ENCODE measurements at regions not wholly inside any gene's neighbourhood (a gene's known extent, or its start where the extent isn't known, plus 50 kb on each side); places are given as distances from the start of the nearest gene placed in this dataset.
"Not testable (repeated sequence)": the region's sequence is repeated elsewhere in the genome, so short reads cannot be mapped to it uniquely, and the experiment has no call there.

DNA sequence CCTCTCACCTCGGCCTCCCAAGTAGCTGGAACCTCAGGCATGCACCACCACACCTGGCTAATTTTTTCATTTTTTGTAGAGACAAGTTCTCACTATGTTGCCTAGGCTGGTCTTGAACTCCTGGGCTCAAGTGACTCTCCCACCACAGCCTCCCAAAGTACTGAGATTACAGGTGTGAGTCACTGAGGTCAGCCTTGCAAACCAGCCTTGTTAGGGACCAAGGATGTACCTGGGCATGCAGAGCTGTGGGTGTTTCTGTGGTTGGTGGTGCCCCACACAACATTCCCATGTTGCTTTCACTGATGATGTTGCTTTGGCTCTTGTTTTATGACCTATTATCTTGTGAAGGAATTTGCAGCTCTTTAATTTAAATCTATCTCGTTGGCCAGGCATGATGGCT lies 54.8 kb downstream of the OTUD1 start:
- DNase-seq (ENCODE audit: low spot score): no peak

DNA sequence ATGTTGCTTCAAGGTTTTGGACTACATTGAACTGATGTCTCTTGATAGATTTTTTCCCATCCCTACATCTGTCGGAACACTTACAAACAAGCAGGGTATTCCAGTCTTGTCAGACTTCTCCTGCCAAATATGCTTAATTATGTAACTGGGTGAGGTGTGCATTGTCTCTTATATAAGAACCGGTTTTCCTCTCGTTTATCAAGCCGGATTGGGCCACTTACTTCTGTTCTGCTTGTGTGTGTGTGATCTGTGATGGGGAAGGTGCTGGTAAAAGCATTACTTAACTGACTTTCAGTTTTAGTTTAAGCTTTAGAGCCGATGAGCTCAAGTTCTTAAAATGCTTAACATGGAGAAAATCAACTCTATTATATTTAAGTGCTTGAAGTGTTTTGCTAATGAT lies 57.9 kb downstream of the OTUD1 start:
- DNase-seq (ENCODE audit: low spot score): no peak

DNA sequence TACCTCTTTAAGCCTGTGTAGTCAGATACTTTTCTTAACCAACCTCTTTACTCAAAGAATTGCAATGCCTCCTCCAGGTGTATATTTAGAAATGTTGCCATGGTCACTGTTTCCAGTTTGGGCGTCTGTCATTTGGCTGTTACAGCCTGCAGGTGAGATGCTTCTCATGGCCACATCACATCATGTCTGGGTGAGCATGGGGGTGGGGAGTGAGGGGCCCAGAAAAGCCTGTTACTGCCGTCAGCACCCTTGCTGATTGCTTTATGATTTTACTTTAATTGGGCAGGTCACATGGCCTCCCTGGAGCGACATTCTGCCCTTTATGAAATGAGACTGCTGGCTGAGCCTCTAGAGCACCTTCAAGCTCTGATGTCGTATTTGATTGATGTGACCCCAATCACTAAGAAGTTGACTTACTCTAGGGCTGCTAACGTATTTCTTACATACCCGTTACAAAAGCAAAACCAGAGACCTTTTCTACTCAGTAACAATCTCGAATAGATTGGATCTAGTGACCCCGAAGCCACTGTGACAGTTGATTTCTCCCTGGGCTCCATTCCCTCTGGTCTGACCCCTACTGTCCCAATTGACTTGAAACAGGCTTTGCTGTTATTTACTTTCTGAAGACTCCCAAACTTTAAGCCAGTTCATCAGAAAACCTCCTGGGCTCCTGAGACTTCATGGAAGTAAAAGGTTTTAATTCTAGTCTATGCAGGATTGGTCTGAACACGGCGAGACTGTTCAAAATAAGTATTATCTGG lies 60.7 kb downstream of the OTUD1 start:
- no peak for DNase-seq (ENCODE audit: low spot score)

DNA sequence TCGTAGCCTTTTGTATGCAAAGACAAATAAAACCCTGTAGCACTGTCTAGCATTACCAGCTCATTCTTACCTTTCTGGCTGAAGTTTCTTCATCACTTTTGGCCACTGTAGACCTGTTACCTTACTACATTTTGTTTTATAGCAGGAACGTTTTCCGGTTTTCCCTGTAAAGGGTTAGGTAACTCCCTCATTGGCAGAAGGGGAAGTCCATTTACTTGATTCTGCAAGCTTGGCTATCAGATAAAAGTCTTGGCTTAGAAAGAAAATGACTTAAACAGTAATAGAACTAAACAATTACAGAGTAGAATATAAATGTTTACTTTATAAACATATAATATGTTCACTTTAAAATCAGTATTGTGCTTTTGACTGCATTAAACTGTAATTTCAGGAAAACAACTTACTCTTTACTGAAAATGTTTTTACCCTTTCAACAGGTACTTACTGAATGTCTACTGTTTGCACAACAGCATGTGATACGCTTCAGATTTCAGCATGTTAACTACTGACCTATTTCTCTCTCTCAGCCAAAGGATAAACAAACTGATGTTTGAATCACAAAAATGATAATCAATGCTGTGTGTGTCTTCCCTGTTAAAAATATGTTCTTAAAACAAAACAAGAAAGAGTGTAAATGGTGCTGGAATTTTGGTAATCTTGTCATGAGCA lies 67.1 kb downstream of the OTUD1 start:
- DNase-seq (ENCODE audit: low spot score): no peak

DNA sequence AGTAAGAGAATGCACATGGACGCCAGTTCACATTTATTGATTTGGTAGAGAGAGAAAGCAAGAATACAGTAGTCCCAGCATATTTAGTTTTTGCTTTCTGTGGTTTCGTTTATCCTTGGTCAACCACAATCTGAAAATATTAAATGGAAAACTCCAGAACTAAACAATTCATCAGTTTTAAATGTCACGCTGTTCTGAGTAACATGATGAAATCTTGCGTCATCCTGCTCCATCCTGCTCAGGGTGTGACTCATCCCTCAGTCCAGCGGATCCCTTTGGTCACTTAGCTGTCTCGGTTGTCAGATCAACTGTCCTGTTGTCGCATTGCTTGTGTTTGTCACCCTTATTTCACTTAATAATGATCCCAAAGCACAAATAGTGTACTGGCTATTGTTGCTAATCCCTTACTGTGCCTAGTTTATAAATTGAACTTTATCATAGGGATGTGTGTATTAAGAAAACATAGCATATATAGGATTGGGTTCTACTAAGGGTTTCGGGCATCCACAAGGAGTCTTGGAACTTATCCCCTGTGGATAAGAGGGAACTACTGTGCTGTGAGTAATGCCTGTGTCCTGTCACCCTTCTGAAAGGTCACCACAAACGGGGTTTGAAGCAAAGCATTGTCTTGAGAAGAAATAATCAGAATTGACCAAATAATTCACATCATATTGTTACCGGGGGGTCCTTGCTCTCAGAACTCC lies 73.6 kb downstream of the OTUD1 start:
- DNase-seq (ENCODE audit: low spot score): no peak

DNA sequence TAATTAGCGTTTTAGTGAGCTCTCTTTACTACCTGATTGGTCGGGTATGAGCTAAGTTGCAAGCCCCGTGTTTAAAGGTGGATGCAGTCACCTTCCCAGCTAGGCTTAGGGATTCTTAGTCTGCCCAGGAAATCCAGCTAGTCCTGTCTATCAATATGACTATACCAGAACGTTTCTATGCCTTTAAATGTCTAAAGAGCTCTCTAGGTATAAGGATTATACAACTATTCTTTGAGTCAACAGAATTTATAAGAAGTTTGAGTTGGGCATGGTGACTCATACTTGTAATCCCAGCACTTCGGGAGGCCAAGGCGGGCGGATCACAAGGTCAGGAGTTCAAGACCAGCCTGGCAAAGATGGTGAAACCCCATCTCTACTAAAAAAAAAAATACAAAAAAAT lies 74.7 kb downstream of the OTUD1 start:
- not testable (repeated sequence) for DNase-seq (ENCODE audit: low spot score)

DNA sequence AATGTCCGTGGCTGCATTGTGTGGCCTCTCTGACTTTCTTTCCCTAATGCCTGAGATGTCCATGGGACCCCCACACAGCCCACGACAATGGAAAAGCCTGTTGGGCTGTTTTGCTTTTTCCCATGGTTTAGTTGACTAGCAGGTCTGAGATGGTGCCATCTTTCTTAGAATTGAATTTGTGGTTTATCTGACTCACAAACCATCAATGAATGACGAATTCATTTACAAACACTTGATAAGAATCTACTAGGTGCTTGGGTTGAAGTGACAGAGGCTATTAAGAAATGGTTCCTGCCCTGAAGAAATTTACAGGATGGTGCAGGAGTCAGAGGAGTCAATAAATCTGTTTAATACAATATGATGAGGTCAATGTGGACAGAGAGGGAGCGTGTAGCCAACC lies 75.4 kb downstream of the OTUD1 start:
- DNase-seq (ENCODE audit: low spot score): no peak

DNA sequence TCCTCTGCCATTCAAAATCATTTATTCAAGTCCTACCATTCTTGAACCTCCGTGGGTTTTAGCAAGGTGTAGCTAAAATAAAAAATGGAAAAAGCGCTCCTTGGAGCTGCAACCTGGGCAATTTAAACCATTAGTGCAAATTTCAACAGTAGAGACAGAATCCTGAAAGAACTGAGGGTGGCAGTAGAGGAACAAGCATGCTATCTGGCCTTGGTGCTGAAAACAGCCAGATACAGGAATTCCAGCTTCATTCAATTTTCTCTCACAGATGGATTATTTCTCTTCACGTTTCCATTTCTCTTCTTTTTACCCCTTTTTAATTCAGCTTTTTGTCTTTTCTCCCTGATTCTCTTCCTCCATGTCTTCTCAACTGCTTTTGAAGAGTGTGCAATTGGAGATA lies 77.7 kb downstream of the OTUD1 start:
- no peak for DNase-seq (ENCODE audit: low spot score)

DNA sequence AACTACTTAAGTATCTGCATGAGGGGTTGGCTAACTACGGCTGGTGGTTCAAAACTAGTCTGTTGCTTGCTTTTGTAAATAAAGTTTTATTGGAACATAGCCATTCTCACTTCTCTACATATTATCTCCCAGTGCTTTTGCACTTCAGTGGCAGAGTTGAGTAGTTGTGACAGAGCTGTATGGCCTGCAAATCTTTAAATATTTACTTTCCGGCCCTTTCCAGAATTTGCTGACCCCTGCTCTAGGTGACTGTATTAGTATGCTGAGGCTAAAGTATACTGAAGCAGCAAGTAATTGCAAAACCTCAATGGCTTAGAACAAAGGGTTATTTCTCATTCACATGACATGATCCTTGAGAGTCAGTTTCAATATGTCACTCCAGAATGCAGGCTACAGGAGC lies 78.3 kb downstream of the OTUD1 start:
- DNase-seq (ENCODE audit: low spot score): no peak

DNA sequence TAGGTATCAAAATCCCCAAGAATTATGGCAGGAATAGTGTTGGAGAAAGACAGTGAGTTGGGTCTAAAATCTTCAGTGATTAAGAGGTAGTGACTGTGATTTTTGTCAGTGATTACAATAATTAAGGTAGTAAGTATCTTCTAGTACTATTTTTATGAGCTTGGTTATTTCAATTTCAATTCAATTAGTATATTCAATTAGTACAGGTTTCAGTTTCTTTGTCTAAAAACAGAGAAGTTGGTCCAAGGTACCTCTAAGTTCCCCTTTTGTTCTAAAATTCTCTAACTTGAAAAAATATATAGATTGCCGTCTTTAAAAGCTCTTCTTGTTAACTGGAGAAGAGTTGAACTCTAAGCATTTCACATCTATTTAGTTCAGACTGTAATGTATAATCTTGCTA lies 82.9 kb downstream of the OTUD1 start:
- DNase-seq (ENCODE audit: low spot score): no peak

DNA sequence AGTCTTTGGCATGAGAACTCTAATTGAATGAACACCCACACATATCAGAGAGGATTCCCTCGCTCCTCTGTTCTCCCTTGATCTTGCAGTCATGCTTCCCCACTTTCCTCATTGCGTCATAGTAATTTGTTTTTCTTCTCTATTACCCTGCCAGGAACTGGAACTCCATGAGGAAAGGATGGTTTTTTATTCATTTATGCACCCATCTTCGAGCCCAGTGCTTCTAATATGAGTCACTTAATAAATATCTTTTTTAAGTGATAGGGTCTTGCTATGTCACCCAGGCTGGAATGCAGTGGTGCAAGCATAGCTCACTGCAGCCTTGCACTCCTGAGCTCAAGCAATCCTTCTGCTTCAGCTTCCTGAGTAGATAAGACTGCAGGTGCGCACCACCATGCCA lies 83.5 kb downstream of the OTUD1 start:
- DNase-seq (ENCODE audit: low spot score): no peak

DNA sequence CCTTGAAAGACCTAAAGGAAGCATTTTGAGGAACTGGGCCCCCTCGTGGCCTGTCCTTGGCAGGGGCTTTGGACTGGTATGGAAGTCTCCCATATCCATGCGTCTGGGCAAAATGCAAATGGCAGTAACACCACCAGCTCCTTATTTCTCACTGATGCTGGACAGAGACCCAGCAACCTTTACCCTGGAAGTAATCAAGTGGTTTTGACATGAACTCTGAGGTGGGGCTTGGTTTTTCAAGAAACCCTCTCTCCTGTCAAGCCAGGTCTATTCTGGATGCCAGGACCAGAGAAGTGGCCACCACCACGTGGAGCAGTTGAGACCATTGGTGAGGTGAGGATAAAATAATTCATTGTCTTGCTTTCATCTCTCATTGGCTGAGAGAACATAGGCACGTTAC lies 84.4 kb downstream of the OTUD1 start:
- DNase-seq (ENCODE audit: low spot score): no peak

DNA sequence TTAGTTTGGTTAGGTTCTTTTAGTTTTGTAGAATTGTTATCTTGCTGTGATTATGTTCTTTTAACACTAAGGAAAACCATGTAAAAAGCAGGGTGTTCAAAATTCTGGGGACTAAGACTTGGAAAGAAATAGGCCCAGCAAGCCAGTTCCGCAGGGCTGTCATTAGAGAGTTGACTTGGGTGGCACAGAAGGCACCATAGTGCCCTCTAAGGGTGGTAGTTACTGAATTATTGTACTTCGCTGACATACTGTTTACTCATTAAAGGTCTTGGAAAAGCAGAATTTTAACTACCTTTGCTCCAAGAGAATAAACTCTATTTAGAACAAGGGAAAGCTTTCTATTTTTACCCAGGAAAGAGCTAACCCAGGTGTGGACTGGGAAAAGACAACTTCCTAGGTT lies 86.5 kb downstream of the OTUD1 start:
- peak; percentile 24 for DNase-seq (ENCODE audit: low spot score)

DNA sequence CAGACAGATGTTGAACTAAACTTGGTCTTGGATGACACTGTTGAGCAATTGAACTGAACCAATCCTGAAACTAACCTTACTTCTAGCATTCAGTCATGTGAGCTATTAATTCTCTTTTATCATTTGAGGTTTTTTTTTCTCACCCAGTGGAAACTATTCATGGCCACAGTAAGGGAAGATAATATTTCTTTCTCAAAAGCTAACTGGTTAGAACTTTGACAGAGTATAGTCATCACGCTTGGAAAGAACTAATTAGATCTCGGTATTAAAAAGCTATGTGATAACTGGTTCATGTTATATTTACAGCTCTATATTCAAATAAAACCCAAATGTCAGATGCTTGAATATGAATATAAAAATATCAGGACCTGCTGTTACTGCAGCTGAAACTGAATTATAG lies 89.5 kb downstream of the OTUD1 start:
- DNase-seq (ENCODE audit: low spot score): no peak

DNA sequence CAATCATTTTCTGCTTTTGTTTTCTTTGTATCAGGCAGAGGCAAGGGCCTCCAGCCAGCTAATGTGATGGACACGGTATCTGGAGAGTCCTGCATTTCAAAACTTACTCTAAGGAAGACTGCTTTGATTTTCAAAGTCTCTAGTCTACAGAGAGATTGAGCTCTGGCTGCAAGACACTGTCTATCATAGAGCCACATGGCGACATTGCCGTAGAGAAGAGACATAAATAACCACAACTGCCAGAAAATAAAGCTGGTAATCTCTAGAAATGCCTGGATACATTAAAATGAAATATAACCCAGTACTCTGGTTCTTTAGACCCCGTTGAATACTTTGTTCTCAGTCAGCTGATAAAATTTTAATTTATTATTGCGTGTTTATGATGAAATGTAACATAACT lies 90.8 kb downstream of the OTUD1 start:
- DNase-seq (ENCODE audit: low spot score): no peak

DNA sequence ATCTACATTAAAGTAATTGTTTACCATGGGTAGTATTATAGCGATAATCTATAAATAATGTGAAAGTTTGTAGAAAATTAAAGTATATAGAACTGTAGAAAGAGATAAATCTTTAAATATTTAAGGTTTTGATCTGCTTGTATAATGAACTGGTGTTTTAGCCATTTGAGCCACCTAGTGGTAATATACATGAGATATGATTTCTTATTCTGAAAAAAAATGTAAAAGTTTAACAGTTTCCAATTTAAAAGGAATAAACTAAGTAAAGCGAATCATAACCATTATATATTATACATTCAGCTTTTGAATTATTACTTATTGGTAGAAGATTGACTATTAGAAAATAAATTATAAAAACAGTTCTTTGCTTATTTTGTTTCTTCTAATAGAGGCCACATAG lies 91.2 kb downstream of the OTUD1 start:
- DNase-seq (ENCODE audit: low spot score): no peak

DNA sequence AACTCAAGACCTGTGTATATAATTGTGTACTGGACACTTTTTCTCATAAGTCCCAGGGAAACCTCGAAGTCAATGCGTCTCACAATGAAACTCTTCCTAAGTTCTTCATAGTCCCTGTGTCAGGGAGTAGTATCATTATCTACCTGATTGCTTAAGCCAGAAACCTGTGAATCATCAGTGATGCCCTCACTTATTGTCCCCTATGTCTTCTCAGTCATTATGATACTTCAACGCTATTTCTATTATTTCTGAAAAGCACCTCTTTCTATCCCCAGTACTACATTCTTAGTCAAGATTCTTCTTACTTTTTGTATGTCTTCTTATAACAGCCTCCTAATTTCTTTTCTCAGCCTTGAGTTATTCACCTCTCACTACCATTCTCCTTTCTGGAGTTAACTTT lies 94.3 kb downstream of the OTUD1 start:
- DNase-seq (ENCODE audit: low spot score): no peak

DNA sequence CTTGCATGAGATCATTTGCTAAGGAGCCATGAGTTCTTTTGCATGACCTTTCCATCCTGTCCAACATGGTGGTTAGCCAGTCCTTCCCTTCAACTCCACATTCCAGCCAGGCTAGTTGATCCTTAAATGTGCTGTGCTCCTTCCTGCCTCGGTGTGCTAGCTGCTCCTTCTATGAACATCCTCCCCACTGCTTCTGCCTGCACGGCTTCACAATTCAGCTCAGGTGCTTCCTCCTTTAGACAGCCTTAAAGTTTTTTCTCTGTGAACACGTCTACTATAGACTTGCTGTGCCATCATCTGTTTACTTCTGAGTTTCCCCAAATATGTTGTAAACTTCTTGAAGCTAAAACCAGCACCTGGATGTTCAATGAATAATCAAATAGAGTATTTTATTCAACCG lies 95.5 kb downstream of the OTUD1 start:
- DNase-seq (ENCODE audit: low spot score): no peak

DNA sequence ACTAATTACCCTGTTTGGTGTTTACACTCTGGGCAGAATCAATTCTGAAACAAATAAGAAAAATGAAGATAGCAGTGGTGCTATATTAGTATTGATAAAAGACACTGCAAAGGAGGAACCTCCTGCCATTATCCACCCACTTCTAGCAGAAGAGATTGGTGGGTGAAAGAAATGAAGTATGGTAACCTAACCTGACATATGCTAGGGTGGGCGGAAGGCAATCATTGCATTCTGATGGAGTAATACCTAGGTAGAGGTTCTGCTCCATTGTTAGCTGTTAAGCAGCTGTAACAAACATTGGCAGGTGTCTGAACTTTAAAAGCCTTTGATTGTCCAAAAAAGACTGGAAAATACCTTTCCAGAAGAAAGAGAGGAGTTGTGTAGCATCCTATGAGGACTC lies 95.9 kb downstream of the OTUD1 start:
- no peak for DNase-seq (ENCODE audit: low spot score)

DNA sequence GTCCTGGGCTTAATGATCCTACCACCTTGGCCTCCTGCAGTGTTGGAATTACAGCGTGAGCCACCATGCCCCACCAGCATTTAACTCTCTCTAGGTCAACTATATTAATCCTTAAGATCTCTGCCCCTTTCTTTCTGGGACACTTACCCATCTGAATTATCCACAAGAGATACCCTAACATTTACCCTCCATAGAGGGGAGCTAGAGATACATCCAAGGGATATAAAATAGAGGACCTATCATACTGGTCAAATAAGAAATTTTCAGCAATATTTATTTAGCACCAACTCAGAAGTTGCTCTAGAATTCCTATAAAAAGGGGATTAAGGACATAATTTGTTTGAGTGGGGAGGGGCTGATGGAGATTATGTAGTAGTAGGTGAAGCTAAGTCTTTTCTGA lies 96.5 kb downstream of the OTUD1 start:
- no peak for DNase-seq (ENCODE audit: low spot score)

DNA sequence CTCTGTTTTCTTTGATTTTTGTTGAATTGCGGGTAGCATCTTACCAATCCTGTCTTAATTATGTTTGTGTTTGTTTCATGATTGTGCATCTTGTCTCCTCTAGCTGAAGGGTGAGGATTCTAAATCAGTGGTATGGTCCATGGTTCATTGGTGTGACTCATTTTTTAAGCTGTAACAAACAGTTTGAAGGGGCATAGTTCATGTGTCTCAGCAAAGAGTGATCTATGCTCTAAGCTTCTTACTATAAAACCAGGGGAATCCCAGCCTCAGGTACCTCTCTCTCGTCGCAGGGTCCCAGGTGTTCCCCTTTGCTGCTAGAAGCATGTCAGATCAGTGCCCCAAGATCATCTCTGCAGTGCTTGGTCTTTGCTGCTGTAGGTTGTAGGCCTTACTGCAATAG lies 100.1 kb downstream of the OTUD1 start:
- no peak for DNase-seq (ENCODE audit: low spot score)

DNA sequence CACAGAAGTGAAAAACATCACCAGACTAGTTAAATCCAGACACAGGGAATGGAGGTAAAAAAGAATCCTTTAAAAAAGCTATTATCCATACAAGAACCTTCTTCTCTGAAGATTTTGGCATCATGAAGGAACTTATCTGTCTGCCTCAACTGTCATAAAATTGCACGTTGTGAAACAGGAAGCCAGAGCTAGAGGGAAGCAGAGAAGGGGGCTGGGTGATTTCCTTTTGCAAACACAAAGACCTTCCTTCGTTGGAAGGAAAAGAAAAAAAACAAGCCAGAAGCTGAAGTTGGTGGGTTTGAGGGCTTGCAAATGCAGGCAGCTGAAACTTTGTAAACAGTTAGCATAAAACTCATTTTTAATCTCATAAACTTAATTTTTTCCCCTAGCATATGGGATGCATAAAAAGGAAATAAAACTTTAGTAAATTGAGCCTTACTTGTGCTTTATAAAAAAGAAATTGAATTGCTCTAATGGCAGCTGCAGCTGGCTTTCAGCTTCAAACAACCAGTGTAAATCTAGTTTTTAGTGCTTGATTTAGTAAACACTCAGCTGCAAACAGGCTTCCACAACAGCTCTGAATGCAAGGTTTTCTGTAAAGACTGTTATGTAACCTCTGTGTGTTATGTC lies 101.6 kb downstream of the OTUD1 start:
- DNase-seq (ENCODE audit: low spot score): no peak

Data from CD4-positive, alpha-beta T cell treated with Interleukin-2 at 100 ng/mL for 4 hours (primary cell).